HEK293 (cell line): ENCODE measurements at regions not wholly inside any gene's neighbourhood (a gene's known extent, or its start where the extent isn't known, plus 50 kb on each side); places are given as distances from the start of the nearest gene placed in this dataset.
A peak's percentile ranks its signal among the peaks of the same experiment; 100 is the strongest.

Source experiments
- GLIS1 ChIP-seq: fragments of 450-650 bp; formaldehyde crosslinking; IDR thresholded peaks from 2 replicates; pipeline ENCODE4 v1.5.1; 2016; ENCODE audit warnings: missing biosample characterization, missing genetic modification characterization
- GLIS2 ChIP-seq: fragments of 450-650 bp; formaldehyde crosslinking; IDR thresholded peaks from 2 replicates; pipeline ENCODE4 v1.5.1; 2016; ENCODE audit warnings: missing biosample characterization, missing genetic modification characterization
- OSR2 ChIP-seq: fragments of 450-650 bp; formaldehyde crosslinking; IDR thresholded peaks from 2 replicates; pipeline ENCODE4 v1.5.1; 2016; ENCODE audit warnings: missing biosample characterization, missing genetic modification characterization
- OVOL3 ChIP-seq: fragments of 450-650 bp; formaldehyde crosslinking; IDR thresholded peaks from 2 replicates; pipeline ENCODE4 v1.5.1; 2016; ENCODE audit warnings: missing biosample characterization, missing genetic modification characterization
- TCF7L2 ChIP-seq: IDR thresholded peaks from 2 replicates; pipeline ENCODE4 v1.6.1; 2011; ENCODE audit warnings: low read depth, mild to moderate bottlenecking, inconsistent platforms, low read length, moderate library complexity, borderline replicate concordance
- WT1 ChIP-seq: fragments of 450-650 bp; formaldehyde crosslinking; IDR thresholded peaks from 2 replicates; pipeline ENCODE4 v1.5.1; 2016; ENCODE audit warnings: missing biosample characterization, missing genetic modification characterization
- ZBTB1 ChIP-seq: fragments of 450-650 bp; formaldehyde crosslinking; IDR thresholded peaks from 2 replicates; pipeline ENCODE4 v1.5.1; 2016; ENCODE audit warnings: missing biosample characterization, missing genetic modification characterization
- ZBTB17 ChIP-seq: fragments of 450-650 bp; formaldehyde crosslinking; IDR thresholded peaks from 2 replicates; pipeline ENCODE4 v1.5.1; 2016; ENCODE audit warnings: missing biosample characterization, missing genetic modification characterization
- ZBTB48 ChIP-seq: fragments of 450-650 bp; formaldehyde crosslinking; IDR thresholded peaks from 2 replicates; pipeline ENCODE4 v1.5.1; 2016; ENCODE audit warnings: missing biosample characterization, missing genetic modification characterization
- ZEB2 ChIP-seq: fragments of 450-650 bp; formaldehyde crosslinking; IDR thresholded peaks from 2 replicates; pipeline ENCODE4 v1.5.1; 2016; ENCODE audit warnings: missing biosample characterization, missing genetic modification characterization
- ZFP3 ChIP-seq: fragments of 450-650 bp; formaldehyde crosslinking; IDR thresholded peaks from 2 replicates; pipeline ENCODE4 v1.5.1; 2016; ENCODE audit warnings: low read depth, missing biosample characterization, missing genetic modification characterization
- ZNF114 ChIP-seq: fragments of 450-650 bp; formaldehyde crosslinking; IDR thresholded peaks from 2 replicates; pipeline ENCODE4 v1.5.0; 2017; ENCODE audit warnings: missing biosample characterization, missing genetic modification characterization
- ZNF121 ChIP-seq: fragments of 450-650 bp; formaldehyde crosslinking; IDR thresholded peaks from 2 replicates; pipeline ENCODE4 v1.5.1; 2016; ENCODE audit warnings: missing biosample characterization, missing genetic modification characterization
- ZNF155 ChIP-seq: fragments of 450-650 bp; formaldehyde crosslinking; IDR thresholded peaks from 2 replicates; pipeline ENCODE4 v1.5.1; 2016; ENCODE audit warnings: missing biosample characterization, missing genetic modification characterization
- ZNF202 ChIP-seq: fragments of 450-650 bp; formaldehyde crosslinking; IDR thresholded peaks from 2 replicates; pipeline ENCODE4 v1.5.1; 2016; ENCODE audit warnings: missing biosample characterization, missing genetic modification characterization, borderline replicate concordance
- ZNF211 ChIP-seq: fragments of 450-650 bp; formaldehyde crosslinking; IDR thresholded peaks from 2 replicates; pipeline ENCODE4 v1.5.1; 2016; ENCODE audit warnings: low read depth, missing biosample characterization, missing genetic modification characterization
- ZNF214 ChIP-seq: fragments of 450-650 bp; formaldehyde crosslinking; IDR thresholded peaks from 2 replicates; pipeline ENCODE4 v1.5.1; 2017; ENCODE audit warnings: missing biosample characterization, mild to moderate bottlenecking, missing genetic modification characterization, borderline replicate concordance
- ZNF239 ChIP-seq: fragments of 450-650 bp; formaldehyde crosslinking; IDR thresholded peaks from 2 replicates; pipeline ENCODE4 v1.5.1; 2016; ENCODE audit warnings: missing biosample characterization, missing genetic modification characterization
- ZNF266 ChIP-seq: fragments of 450-650 bp; formaldehyde crosslinking; IDR thresholded peaks from 2 replicates; pipeline ENCODE4 v1.5.1; 2016; ENCODE audit warnings: missing biosample characterization, missing genetic modification characterization, low read depth
- ZNF302 ChIP-seq: fragments of 450-650 bp; formaldehyde crosslinking; IDR thresholded peaks from 2 replicates; pipeline ENCODE4 v1.5.1; 2016; ENCODE audit warnings: missing biosample characterization, missing genetic modification characterization, low read depth
- ZNF394 ChIP-seq: fragments of 450-650 bp; formaldehyde crosslinking; IDR thresholded peaks from 2 replicates; pipeline ENCODE4 v1.5.1; 2016; ENCODE audit warnings: missing biosample characterization, missing genetic modification characterization, mild to moderate bottlenecking, moderate library complexity, borderline replicate concordance
- ZNF549 ChIP-seq: fragments of 450-650 bp; IDR thresholded peaks from 2 replicates; pipeline ENCODE4 v1.5.1; 2018; ENCODE audit warnings: missing biosample characterization, missing genetic modification characterization, mild to moderate bottlenecking, inconsistent platforms, moderate library complexity
- ZNF585B ChIP-seq: fragments of 450-650 bp; formaldehyde crosslinking; IDR thresholded peaks from 2 replicates; pipeline ENCODE4 v1.5.1; 2016; ENCODE audit warnings: missing biosample characterization, missing genetic modification characterization
- ZNF621 ChIP-seq: fragments of 450-650 bp; formaldehyde crosslinking; IDR thresholded peaks from 2 replicates; pipeline ENCODE4 v1.5.1; 2017; ENCODE audit warnings: missing biosample characterization, missing genetic modification characterization
- ZNF626 ChIP-seq: fragments of 450-650 bp; sonication (Bioruptor Pico); formaldehyde crosslinking; IDR thresholded peaks from 2 replicates; pipeline ENCODE4 v1.5.1; 2018; ENCODE audit warnings: missing biosample characterization, missing genetic modification characterization, inconsistent platforms
- ZNF670 ChIP-seq: fragments of 450-650 bp; formaldehyde crosslinking; IDR thresholded peaks from 2 replicates; pipeline ENCODE4 v1.5.1; 2016; ENCODE audit warnings: missing biosample characterization, missing genetic modification characterization, low read depth
- ZNF677 ChIP-seq: fragments of 450-650 bp; IDR thresholded peaks from 2 replicates; pipeline ENCODE4 v1.5.0; 2018; ENCODE audit warnings: missing biosample characterization, mild to moderate bottlenecking, missing genetic modification characterization, moderate library complexity
- ZNF837 ChIP-seq: fragments of 450-650 bp; formaldehyde crosslinking; IDR thresholded peaks from 2 replicates; pipeline ENCODE4 v1.5.1; 2016; ENCODE audit warnings: missing biosample characterization, missing genetic modification characterization
- ZNF843 ChIP-seq: fragments of 450-650 bp; formaldehyde crosslinking; IDR thresholded peaks from 2 replicates; pipeline ENCODE4 v1.5.1; 2016; ENCODE audit warnings: missing biosample characterization, missing genetic modification characterization
- ZSCAN30 ChIP-seq: fragments of 450-650 bp; IDR thresholded peaks from 2 replicates; pipeline ENCODE4 v1.5.1; 2018; ENCODE audit warnings: missing biosample characterization, mild to moderate bottlenecking, missing genetic modification characterization, moderate library complexity
- TF ChIP-seq, protein P1 (sequence below): fragments of 450-650 bp; formaldehyde crosslinking; IDR thresholded peaks from 2 replicates; pipeline ENCODE4 v1.5.1; 2017; ENCODE audit warnings: missing biosample characterization, missing genetic modification characterization
- TF ChIP-seq, protein P2 (sequence below): fragments of 450-650 bp; formaldehyde crosslinking; IDR thresholded peaks from 2 replicates; pipeline ENCODE4 v1.5.1; 2016; ENCODE audit warnings: missing biosample characterization, missing genetic modification characterization
- TF ChIP-seq, protein P3 (sequence below): fragments of 450-650 bp; formaldehyde crosslinking; IDR thresholded peaks from 2 replicates; pipeline ENCODE4 v1.5.1; 2016; ENCODE audit warnings: missing biosample characterization, missing genetic modification characterization
- TF ChIP-seq, protein P4 (sequence below): fragments of 450-650 bp; formaldehyde crosslinking; IDR thresholded peaks from 2 replicates; pipeline ENCODE4 v1.5.1; 2016; ENCODE audit warnings: missing biosample characterization, missing genetic modification characterization
- TF ChIP-seq, protein P5 (sequence below): fragments of 450-650 bp; formaldehyde crosslinking; IDR thresholded peaks from 2 replicates; pipeline ENCODE4 v1.5.1; 2016; ENCODE audit warnings: missing biosample characterization, missing genetic modification characterization

DNA sequence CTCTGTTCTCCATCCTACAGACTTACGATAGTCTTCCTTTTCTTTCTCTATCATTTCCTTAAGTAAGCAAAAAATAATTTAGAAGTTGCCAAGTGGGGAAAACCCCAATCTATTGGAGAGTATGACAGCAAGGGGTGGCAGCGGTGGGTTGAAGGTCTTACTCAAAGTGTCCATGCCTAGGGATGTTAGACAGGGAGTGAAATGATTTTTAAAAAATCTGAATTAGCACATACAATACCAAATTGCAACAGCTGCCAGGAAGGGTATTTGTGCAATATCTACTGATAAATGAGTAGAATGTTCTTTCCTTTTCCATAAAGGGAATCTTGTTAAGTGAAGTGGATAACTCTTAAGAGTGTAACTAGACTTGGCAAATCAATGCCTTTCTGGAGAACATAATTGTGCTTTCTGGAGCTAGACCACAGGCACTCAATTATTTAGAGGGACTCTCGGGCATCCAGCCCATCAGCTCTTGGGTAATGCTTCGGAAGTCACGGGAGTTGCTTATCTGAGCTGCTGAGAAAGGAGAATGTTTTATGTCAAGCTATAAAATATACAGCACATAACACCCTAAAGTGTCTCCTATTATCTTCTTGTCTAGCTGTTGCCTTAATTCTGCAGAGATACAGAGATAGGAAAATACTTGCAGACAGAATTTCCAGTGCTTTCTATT, 151.5 kb downstream of the KCNJ2 start (continued):
- TF ChIP-seq, protein P1, sequence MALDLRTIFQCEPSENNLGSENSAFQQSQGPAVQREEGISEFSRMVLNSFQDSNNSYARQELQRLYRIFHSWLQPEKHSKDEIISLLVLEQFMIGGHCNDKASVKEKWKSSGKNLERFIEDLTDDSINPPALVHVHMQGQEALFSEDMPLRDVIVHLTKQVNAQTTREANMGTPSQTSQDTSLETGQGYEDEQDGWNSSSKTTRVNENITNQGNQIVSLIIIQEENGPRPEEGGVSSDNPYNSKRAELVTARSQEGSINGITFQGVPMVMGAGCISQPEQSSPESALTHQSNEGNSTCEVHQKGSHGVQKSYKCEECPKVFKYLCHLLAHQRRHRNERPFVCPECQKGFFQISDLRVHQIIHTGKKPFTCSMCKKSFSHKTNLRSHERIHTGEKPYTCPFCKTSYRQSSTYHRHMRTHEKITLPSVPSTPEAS (tag by site-specific recombination), result no peak
- TF ChIP-seq ZNF843 (tag by site-specific recombination) (peak; percentile 70; the same call in 1 of the 2 replicates), ZNF302 (tag by site-specific recombination) (no peak), ZBTB17 (tag by site-specific recombination) (peak; percentile 45), ZNF626 (no peak), ZNF239 (tag by site-specific recombination) (no peak), ZNF549 (tag by site-specific recombination) (no peak), TCF7L2 (no peak), ZNF121 (tag by site-specific recombination) (no peak), ZNF266 (tag by site-specific recombination) (no peak), ZNF394 (tag by site-specific recombination) (no peak), OVOL3 (tag by site-specific recombination) (peak; percentile 59; the same call in 1 of the 2 replicates), ZNF621 (no peak), OSR2 (tag by site-specific recombination) (peak; percentile 78), ZNF670 (tag by site-specific recombination) (no peak), ZNF202 (tag by site-specific recombination) (no peak), ZSCAN30 (0 out of 2 replicates have a peak, but pooled peaks have one; percentile 38), ZNF585B (tag by site-specific recombination) (no peak), ZNF677 (tag by site-specific recombination) (no peak), ZNF114 (tag by site-specific recombination) (no peak), ZBTB48 (no peak), ZBTB1 (tag by site-specific recombination) (no peak), WT1 (tag by site-specific recombination) (no peak), ZFP3 (tag by site-specific recombination) (no peak), ZNF155 (tag by site-specific recombination) (no peak), GLIS1 (tag by site-specific recombination) (no peak), GLIS2 (tag by site-specific recombination) (no peak), ZNF214 (no peak), ZNF837 (no peak), ZEB2 (tag by site-specific recombination) (0 out of 2 replicates have a peak, but pooled peaks have one; percentile 23), ZNF211 (no peak)
- TF ChIP-seq, protein P2, sequence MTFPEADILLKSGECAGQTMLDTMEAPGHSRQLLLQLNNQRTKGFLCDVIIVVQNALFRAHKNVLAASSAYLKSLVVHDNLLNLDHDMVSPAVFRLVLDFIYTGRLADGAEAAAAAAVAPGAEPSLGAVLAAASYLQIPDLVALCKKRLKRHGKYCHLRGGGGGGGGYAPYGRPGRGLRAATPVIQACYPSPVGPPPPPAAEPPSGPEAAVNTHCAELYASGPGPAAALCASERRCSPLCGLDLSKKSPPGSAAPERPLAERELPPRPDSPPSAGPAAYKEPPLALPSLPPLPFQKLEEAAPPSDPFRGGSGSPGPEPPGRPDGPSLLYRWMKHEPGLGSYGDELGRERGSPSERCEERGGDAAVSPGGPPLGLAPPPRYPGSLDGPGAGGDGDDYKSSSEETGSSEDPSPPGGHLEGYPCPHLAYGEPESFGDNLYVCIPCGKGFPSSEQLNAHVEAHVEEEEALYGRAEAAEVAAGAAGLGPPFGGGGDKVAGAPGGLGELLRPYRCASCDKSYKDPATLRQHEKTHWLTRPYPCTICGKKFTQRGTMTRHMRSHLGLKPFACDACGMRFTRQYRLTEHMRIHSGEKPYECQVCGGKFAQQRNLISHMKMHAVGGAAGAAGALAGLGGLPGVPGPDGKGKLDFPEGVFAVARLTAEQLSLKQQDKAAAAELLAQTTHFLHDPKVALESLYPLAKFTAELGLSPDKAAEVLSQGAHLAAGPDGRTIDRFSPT (tag by site-specific recombination), result no peak
- TF ChIP-seq, protein P3, sequence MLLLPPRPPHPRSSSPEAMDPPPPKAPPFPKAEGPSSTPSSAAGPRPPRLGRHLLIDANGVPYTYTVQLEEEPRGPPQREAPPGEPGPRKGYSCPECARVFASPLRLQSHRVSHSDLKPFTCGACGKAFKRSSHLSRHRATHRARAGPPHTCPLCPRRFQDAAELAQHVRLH (tag by site-specific recombination), result 0 out of 2 replicates have a peak, but pooled peaks have one; percentile 18
- TF ChIP-seq, protein P4, sequence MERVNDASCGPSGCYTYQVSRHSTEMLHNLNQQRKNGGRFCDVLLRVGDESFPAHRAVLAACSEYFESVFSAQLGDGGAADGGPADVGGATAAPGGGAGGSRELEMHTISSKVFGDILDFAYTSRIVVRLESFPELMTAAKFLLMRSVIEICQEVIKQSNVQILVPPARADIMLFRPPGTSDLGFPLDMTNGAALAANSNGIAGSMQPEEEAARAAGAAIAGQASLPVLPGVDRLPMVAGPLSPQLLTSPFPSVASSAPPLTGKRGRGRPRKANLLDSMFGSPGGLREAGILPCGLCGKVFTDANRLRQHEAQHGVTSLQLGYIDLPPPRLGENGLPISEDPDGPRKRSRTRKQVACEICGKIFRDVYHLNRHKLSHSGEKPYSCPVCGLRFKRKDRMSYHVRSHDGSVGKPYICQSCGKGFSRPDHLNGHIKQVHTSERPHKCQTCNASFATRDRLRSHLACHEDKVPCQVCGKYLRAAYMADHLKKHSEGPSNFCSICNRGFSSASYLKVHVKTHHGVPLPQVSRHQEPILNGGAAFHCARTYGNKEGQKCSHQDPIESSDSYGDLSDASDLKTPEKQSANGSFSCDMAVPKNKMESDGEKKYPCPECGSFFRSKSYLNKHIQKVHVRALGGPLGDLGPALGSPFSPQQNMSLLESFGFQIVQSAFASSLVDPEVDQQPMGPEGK (tag by site-specific recombination), result no peak
- TF ChIP-seq, protein P5, sequence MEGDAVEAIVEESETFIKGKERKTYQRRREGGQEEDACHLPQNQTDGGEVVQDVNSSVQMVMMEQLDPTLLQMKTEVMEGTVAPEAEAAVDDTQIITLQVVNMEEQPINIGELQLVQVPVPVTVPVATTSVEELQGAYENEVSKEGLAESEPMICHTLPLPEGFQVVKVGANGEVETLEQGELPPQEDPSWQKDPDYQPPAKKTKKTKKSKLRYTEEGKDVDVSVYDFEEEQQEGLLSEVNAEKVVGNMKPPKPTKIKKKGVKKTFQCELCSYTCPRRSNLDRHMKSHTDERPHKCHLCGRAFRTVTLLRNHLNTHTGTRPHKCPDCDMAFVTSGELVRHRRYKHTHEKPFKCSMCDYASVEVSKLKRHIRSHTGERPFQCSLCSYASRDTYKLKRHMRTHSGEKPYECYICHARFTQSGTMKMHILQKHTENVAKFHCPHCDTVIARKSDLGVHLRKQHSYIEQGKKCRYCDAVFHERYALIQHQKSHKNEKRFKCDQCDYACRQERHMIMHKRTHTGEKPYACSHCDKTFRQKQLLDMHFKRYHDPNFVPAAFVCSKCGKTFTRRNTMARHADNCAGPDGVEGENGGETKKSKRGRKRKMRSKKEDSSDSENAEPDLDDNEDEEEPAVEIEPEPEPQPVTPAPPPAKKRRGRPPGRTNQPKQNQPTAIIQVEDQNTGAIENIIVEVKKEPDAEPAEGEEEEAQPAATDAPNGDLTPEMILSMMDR (tag by site-specific recombination), result no peak
